GM23338 (cell line): ENCODE measurements at regions not wholly inside any gene's neighbourhood (a gene's known extent, or its start where the extent isn't known, plus 50 kb on each side); places are given as distances from the start of the nearest gene placed in this dataset.

ENCODE experiments used
- ATAC-seq: fragments of 200-7000 bp; cut with Tn5 transposase; 3 replicates; pipeline ENCODE4 v1.9.1; 2020
- DNase-seq: peaks from one replicate; pipeline ENCODE4 v3.0.0-alpha.2; 2015; ENCODE audit warnings: low spot score
- H2AFZ ChIP-seq: fragments of 200-600 bp; sonication (generic); 2 replicates; pipeline ENCODE4 v1.8.0; 2016; ENCODE audit warnings: antibody characterized with exemption, mild to moderate bottlenecking, moderate library complexity
- H3F3A ChIP-seq: fragments of 200-600 bp; sonication (generic); replicated peaks from 2 replicates; pipeline ENCODE4 v1.8.0; 2017; ENCODE audit warnings: antibody characterized with exemption, mixed run types, low read depth
- H3K27ac ChIP-seq: fragments of 200-600 bp; sonication (generic); 2 replicates; pipeline ENCODE4 v1.6.1; 2016; ENCODE audit warnings: low read depth
- H3K27me3 ChIP-seq: fragments of 200-600 bp; sonication (generic); 2 replicates; pipeline ENCODE4 v1.8.0; 2016; ENCODE audit warnings: mild to moderate bottlenecking, mixed run types, moderate library complexity; ENCODE audit not compliant: insufficient read depth
- H3K36me3 ChIP-seq: fragments of 200-600 bp; sonication (generic); 2 replicates; pipeline ENCODE4 v1.8.0; 2016; ENCODE audit warnings: mild to moderate bottlenecking; ENCODE audit not compliant: insufficient read depth
- H3K4me1 ChIP-seq: fragments of 200-600 bp; sonication (generic); 2 replicates; pipeline ENCODE4 v1.8.0; 2016; ENCODE audit warnings: mild to moderate bottlenecking, moderate library complexity; ENCODE audit not compliant: insufficient read depth
- H3K4me2 ChIP-seq: fragments of 200-600 bp; sonication (generic); 2 replicates; pipeline ENCODE4 v1.7.1; 2017; ENCODE audit warnings: mixed run types
- H3K4me3 ChIP-seq: fragments of 200-600 bp; sonication (generic); 2 replicates; pipeline ENCODE4 v1.6.1; 2016; ENCODE audit warnings: mixed run types
- H3K79me2 ChIP-seq: fragments of 200-600 bp; sonication (generic); replicated peaks from 2 replicates; pipeline ENCODE4 v1.8.0; 2017; ENCODE audit warnings: mild to moderate bottlenecking; ENCODE audit not compliant: insufficient read depth
- H3K9me2 ChIP-seq: fragments of 200-600 bp; sonication (generic); 2 replicates; pipeline ENCODE4 v1.8.0; 2017; ENCODE audit not compliant: insufficient read depth
- H4K20me1 ChIP-seq: fragments of 200-600 bp; sonication (generic); replicated peaks from 2 replicates; pipeline ENCODE4 v1.8.0; 2017; ENCODE audit warnings: mild to moderate bottlenecking; ENCODE audit not compliant: insufficient read depth
- H3K27ac Mint-ChIP-seq: 2 replicates; pipeline ENCODE4 v1.8.0; 2020; ENCODE audit warnings: inconsistent platforms, mild to moderate bottlenecking, moderate library complexity, mixed read lengths
- H3K27me3 Mint-ChIP-seq: 3 replicates; pipeline ENCODE4 v1.8.0; 2022; ENCODE audit warnings: low read depth, mild to moderate bottlenecking, moderate library complexity, mixed read lengths, inconsistent platforms; ENCODE audit not compliant: insufficient read depth, poor library complexity
- H3K36me3 Mint-ChIP-seq: 3 replicates; pipeline ENCODE4 v1.8.0; 2021; ENCODE audit warnings: low read depth, mild to moderate bottlenecking, inconsistent platforms, moderate library complexity, mixed read lengths
- H3K4me1 Mint-ChIP-seq: 3 replicates; pipeline ENCODE4 v1.8.0; 2020; ENCODE audit warnings: mild to moderate bottlenecking, inconsistent platforms, mixed read lengths
- H3K4me3 Mint-ChIP-seq: 3 replicates; pipeline ENCODE4 v1.8.0; 2021; ENCODE audit warnings: moderate library complexity, mild to moderate bottlenecking, inconsistent platforms, mixed read lengths
- H3K9me3 Mint-ChIP-seq: 3 replicates; pipeline ENCODE4 v1.8.0; 2020; ENCODE audit warnings: moderate library complexity, mild to moderate bottlenecking, inconsistent platforms, mixed read lengths
- CTCF ChIP-seq, 2 experiments: fragments of 200-600 bp in 1 of 2; sonication (generic) in 1 of 2; conservative IDR thresholded peaks; 2 replicates each; pipeline versions ENCODE4 v1.5.1 to v1.6.1; 2016 to 2017; ENCODE audit warnings: antibody characterized with exemption in 2 of 2, low read depth in 2 of 2, mild to moderate bottlenecking in 2 of 2, moderate library complexity in 1 of 2
- EZH2 ChIP-seq: fragments of 200-600 bp; sonication (generic); IDR thresholded peaks from one replicate; pipeline ENCODE4 v1.8.0; 2017; ENCODE audit warnings: antibody characterized with exemption, mild to moderate bottlenecking, low read depth; ENCODE audit not compliant: unreplicated experiment
- EZH2phosphoT487 ChIP-seq: fragments of 200-600 bp; sonication (generic); IDR thresholded peaks from one replicate; pipeline ENCODE4 v1.8.1; 2018; ENCODE audit warnings: antibody characterized with exemption; ENCODE audit not compliant: unreplicated experiment
- JUNB ChIP-seq: IDR thresholded peaks from one replicate; pipeline ENCODE4 v1.6.1; 2016; ENCODE audit warnings: antibody characterized with exemption; ENCODE audit not compliant: unreplicated experiment
- NANOG ChIP-seq: IDR thresholded peaks from 2 replicates; pipeline ENCODE4 v1.6.1; 2016; ENCODE audit warnings: antibody characterized with exemption, borderline replicate concordance
- STAT1 ChIP-seq: IDR thresholded peaks from one replicate; pipeline ENCODE4 v1.6.1; 2016; ENCODE audit warnings: antibody characterized with exemption; ENCODE audit not compliant: unreplicated experiment
- ZNF114 ChIP-seq: fragments of 250-450 bp; sonication (Bioruptor Pico); IDR thresholded peaks from 2 replicates; pipeline ENCODE4 v1.5.0; 2020; ENCODE audit warnings: mild to moderate bottlenecking, moderate library complexity
- ZNF331 ChIP-seq: fragments of 250-450 bp; sonication (Bioruptor Pico); IDR thresholded peaks from 2 replicates; pipeline ENCODE4 v1.5.0; 2020; ENCODE audit warnings: low read depth, mild to moderate bottlenecking, moderate library complexity
- ZNF462 ChIP-seq: fragments of 250-450 bp; sonication (Bioruptor Pico); IDR thresholded peaks from 2 replicates; pipeline ENCODE4 v1.5.0; 2020; ENCODE audit warnings: mild to moderate bottlenecking, moderate library complexity

- ATAC-seq (no peak), DNase-seq (no peak)
- H3K4me3 Mint-ChIP-seq, result no peak overlapping the region
- H3K27ac ChIP-seq, result 0 out of 2 replicates have a peak overlapping the region, but pooled peaks have one; percentile 5
- H3K36me3 ChIP-seq, result no peaks in the 10 kb centered on the region
- no peak for TF ChIP-seq EZH2phosphoT487
- peaks cover 4% of the 10 kb centered on the region for H3K27me3 Mint-ChIP-seq
- no peak overlapping the region for H3K4me2 ChIP-seq
- H3K4me3 ChIP-seq, result no peak overlapping the region
- no peak overlapping the region; the same call in 1 of the 2 replicates for H2AFZ ChIP-seq
- no peaks in the 10 kb centered on the region for H3K27me3 ChIP-seq
- H4K20me1 ChIP-seq, result no peaks in the 10 kb centered on the region
- H3K4me1 ChIP-seq, result peaks cover 66% of the 10 kb centered on the region
- no peak overlapping the region for H3K27ac Mint-ChIP-seq
- H3F3A ChIP-seq, result peaks cover 5% of the 10 kb centered on the region; the same call in 1 of the 2 replicates
- H3K9me3 Mint-ChIP-seq, result no peaks in the 10 kb centered on the region
- no peaks in the 10 kb centered on the region for H3K79me2 ChIP-seq
- peaks cover 54% of the 10 kb centered on the region for H3K4me1 Mint-ChIP-seq
- H3K36me3 Mint-ChIP-seq, result no peaks in the 10 kb centered on the region
- H3K9me2 ChIP-seq, result no peaks in the 10 kb centered on the region
Measured at GRCh38 chr20:53870426-53871315, 199.7 kb downstream of the BCAS1 start.

GRCh38 chr20:53869466-53870258, 200.7 kb downstream of the BCAS1 start:
- no peak overlapping the region for H3K4me2 ChIP-seq
- peaks cover 71% of the 10 kb centered on the region for H3K4me1 ChIP-seq

More at GRCh38 chr20:53869466-53870258, 200.7 kb downstream of the BCAS1 start:
- H3K27ac ChIP-seq, result peak overlapping the region; percentile 86; the same call in 1 of the 2 replicates
- H3K36me3 ChIP-seq, result no peaks in the 10 kb centered on the region
- H3K4me3 Mint-ChIP-seq, result no peak overlapping the region
- ATAC-seq, result peak; percentile 75
- H3K9me3 Mint-ChIP-seq, result no peaks in the 10 kb centered on the region
- H4K20me1 ChIP-seq, result no peaks in the 10 kb centered on the region
- no peaks in the 10 kb centered on the region for H3K27me3 ChIP-seq
- H3K4me1 Mint-ChIP-seq, result peaks cover 63% of the 10 kb centered on the region
- peaks cover 5% of the 10 kb centered on the region; the same call in 1 of the 2 replicates for H3F3A ChIP-seq
- H3K36me3 Mint-ChIP-seq, result no peaks in the 10 kb centered on the region
- H3K9me2 ChIP-seq, result no peaks in the 10 kb centered on the region
- H3K4me3 ChIP-seq, result no peak overlapping the region
- peaks cover 4% of the 10 kb centered on the region for H3K27me3 Mint-ChIP-seq
- H2AFZ ChIP-seq, result no peak overlapping the region
- TF ChIP-seq JUNB (no peak), ZNF462 (no peak), NANOG (peak; percentile 7; the same call in 1 of the 2 replicates), ZNF331 (CRISPR knock-in tag) (no peak), ZNF114 (CRISPR knock-in tag) (no peak), EZH2 (no peak), CTCF (conservative IDR thresholded peaks at IDR 0.05; ENCODE audit: low read depth in 2 of 2) (peak; percentile 90 to 91), STAT1 (no peak), EZH2phosphoT487 (no peak)
- peak; percentile 94 for DNase-seq
- no peaks in the 10 kb centered on the region for H3K79me2 ChIP-seq
- 0 out of 2 replicates have a peak overlapping the region, but pooled peaks have one; percentile 36 for H3K27ac Mint-ChIP-seq
